ENCODE measurements at regions not wholly inside any gene's neighbourhood (a gene's known extent, or its start where the extent isn't known, plus 50 kb on each side); places are given as distances from the start of the nearest gene placed in this dataset.

- DNase-seq, result no peak
Observed at GRCh38 chr6:50654155-50654554, 59.2 kb upstream of the TFAP2D start.

GRCh38 chr6:50655848-50656453, 57.4 kb upstream of the TFAP2D start:
- no peak for DNase-seq

- no peak for DNase-seq
Observed at GRCh38 chr6:50657513-50657912, 55.8 kb upstream of the TFAP2D start.

GRCh38 chr6:50658561-50658960, 54.8 kb upstream of the TFAP2D start:
- DNase-seq, result no peak

GRCh38 chr6:50661636-50662035, 51.7 kb upstream of the TFAP2D start:
- DNase-seq, result no peak

Data from DMS 273 treated with DMSO at 0.1 percent for 48 hours (cell line).